ENCODE measurements at regions not wholly inside any gene's neighbourhood (a gene's known extent, or its start where the extent isn't known, plus 50 kb on each side); places are given as distances from the start of the nearest gene placed in this dataset.

GRCh38 chr10:131576341-131577177 is 265.0 kb upstream of the TCERG1L start:
- TF ChIP-seq CTCF (IDR thresholded peaks at IDR 0.05; ENCODE audit: poor library complexity): no peak
- TF ChIP-seq EZH2phosphoT487 (IDR thresholded peaks at IDR 0.05; ENCODE audit: low read depth, severe bottlenecking, unreplicated experiment): no peak
